GM18498 (cell line): ENCODE measurements at regions not wholly inside any gene's neighbourhood (a gene's known extent, or its start where the extent isn't known, plus 50 kb on each side); places are given as distances from the start of the nearest gene placed in this dataset.

Source experiments
- ATAC-seq: cut with Tn5 transposase; IDR thresholded peaks from one replicate; pipeline ENCODE4 v1.9.1; 2021; ENCODE audit warnings: mild to moderate bottlenecking, moderate library complexity; ENCODE audit not compliant: unreplicated experiment

- ATAC-seq = no peak
These were observed 195.1 kb upstream of the HABP2 start for GRCh38 chr10:113357681-113358300.

GRCh38 chr10:113359655-113360054 lies 193.2 kb upstream of the HABP2 start:
- ATAC-seq = no peak

GRCh38 chr10:113360870-113361269 lies 192.0 kb upstream of the HABP2 start:
- ATAC-seq = no peak

GRCh38 chr10:113362645-113363091 lies 190.2 kb upstream of the HABP2 start:
- ATAC-seq = peak; percentile 53

- ATAC-seq = no peak
These were observed 188.6 kb upstream of the HABP2 start for GRCh38 chr10:113364227-113364626.

GRCh38 chr10:113368666-113369364 lies 184.0 kb upstream of the HABP2 start:
- ATAC-seq = no peak

GRCh38 chr10:113369365-113369694 lies 183.5 kb upstream of the HABP2 start:
- no peak for ATAC-seq

- ATAC-seq = no peak
These were observed 176.4 kb upstream of the HABP2 start for GRCh38 chr10:113376428-113376827.

GRCh38 chr10:113379091-113379490 lies 173.8 kb upstream of the HABP2 start:
- ATAC-seq = no peak

GRCh38 chr10:113381416-113381815 lies 171.4 kb upstream of the HABP2 start:
- no peak for ATAC-seq

- peak; percentile 61 for ATAC-seq
These were observed 170.8 kb upstream of the HABP2 start for GRCh38 chr10:113381981-113382509.

- ATAC-seq = no peak
These were observed 170.2 kb upstream of the HABP2 start for GRCh38 chr10:113382691-113383090.

GRCh38 chr10:113384181-113384580 lies 168.7 kb upstream of the HABP2 start:
- ATAC-seq = no peak

GRCh38 chr10:113385021-113385999 lies 167.5 kb upstream of the HABP2 start:
- peak; percentile 89 for ATAC-seq

- no peak for ATAC-seq
These were observed 166.8 kb upstream of the HABP2 start for GRCh38 chr10:113386005-113386404.

GRCh38 chr10:113389969-113390368 lies 162.9 kb upstream of the HABP2 start:
- ATAC-seq = no peak

GRCh38 chr10:113390896-113391295 lies 162.0 kb upstream of the HABP2 start:
- no peak for ATAC-seq

- ATAC-seq = no peak
These were observed 155.8 kb upstream of the HABP2 start for GRCh38 chr10:113397047-113397446.

- ATAC-seq = no peak
These were observed 153.8 kb upstream of the HABP2 start for GRCh38 chr10:113399065-113399464.

GRCh38 chr10:113402602-113403001 lies 150.3 kb upstream of the HABP2 start:
- ATAC-seq = no peak

- no peak for ATAC-seq
These were observed 145.6 kb upstream of the HABP2 start for GRCh38 chr10:113407218-113407617.
